Lower leg skin (tissue), 3 donors: ENCODE measurements at regions not wholly inside any gene's neighbourhood (a gene's known extent, or its start where the extent isn't known, plus 50 kb on each side); places are given as distances from the start of the nearest gene placed in this dataset.

Source experiments
- CTCF ChIP-seq, 3 donors: fragments of 450-650 bp; IDR thresholded peaks; one replicate each; pipeline ENCODE4 v1.5.1; 2016; ENCODE audit warnings: antibody characterized with exemption in 3 of 3, mild to moderate bottlenecking in 3 of 3, moderate library complexity in 2 of 3
- POLR2A ChIP-seq, 2 donors: fragments of 450-650 bp; IDR thresholded peaks; one replicate each; pipeline ENCODE4 v1.6.1; 2016 to 2017; ENCODE audit warnings: antibody characterized with exemption in 2 of 2, mild to moderate bottlenecking in 1 of 2, moderate library complexity in 1 of 2

- TF ChIP-seq CTCF (IDR thresholded peaks at IDR 0.05) (no peak), POLR2A (IDR thresholded peaks at IDR 0.05) (no peak)
These were observed 116.0 kb upstream of the SIX2 start for GRCh38 chr2:45125232-45125631.
